Omental fat pad (tissue), 3 donors: ENCODE measurements at regions not wholly inside any gene's neighbourhood (a gene's known extent, or its start where the extent isn't known, plus 50 kb on each side); places are given as distances from the start of the nearest gene placed in this dataset.
"Not testable (repeated sequence)": the region's sequence is repeated elsewhere in the genome, so short reads cannot be mapped to it uniquely, and the experiment has no call there.

Experiments
- ATAC-seq: fragments of 150-250 bp; one replicate; pipeline ENCODE4 v1.9.1; 2016; ENCODE audit warnings: mild to moderate bottlenecking, moderate library complexity; ENCODE audit not compliant: low FRiP score
- DNase-seq: peaks from one replicate; pipeline ENCODE4 v3.0.0-alpha.2; 2019; ENCODE audit warnings: low spot score
- TF ChIP-seq, protein P1 (sequence below), 3 donors: fragments of 450-650 bp; IDR thresholded peaks; one replicate each; pipeline ENCODE4 v1.5.1; 2016 to 2017; ENCODE audit warnings: antibody characterized with exemption in 3 of 3, mild to moderate bottlenecking in 3 of 3, moderate library complexity in 2 of 3

DNA sequence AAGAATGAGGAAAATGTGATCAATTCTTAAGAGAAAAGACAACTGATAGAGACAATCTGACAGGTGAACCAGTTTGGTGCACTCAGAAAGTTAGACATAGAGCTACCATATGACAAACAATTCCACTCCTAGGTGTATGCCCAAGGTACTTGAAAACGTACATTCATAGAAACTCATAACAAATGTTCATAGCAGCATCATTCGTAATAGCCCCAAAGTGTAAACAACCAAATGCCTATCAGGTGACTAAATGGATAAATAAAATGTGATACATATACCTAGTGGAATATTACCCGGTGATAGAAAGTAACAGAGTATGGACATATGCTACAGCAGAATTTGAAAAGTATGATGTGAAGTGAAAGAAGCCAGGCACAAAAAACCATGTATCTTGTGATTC lies 149.3 kb upstream of the TRIB2 start:
- no peak for ATAC-seq
- DNase-seq, result no peak
- TF ChIP-seq, protein P1, sequence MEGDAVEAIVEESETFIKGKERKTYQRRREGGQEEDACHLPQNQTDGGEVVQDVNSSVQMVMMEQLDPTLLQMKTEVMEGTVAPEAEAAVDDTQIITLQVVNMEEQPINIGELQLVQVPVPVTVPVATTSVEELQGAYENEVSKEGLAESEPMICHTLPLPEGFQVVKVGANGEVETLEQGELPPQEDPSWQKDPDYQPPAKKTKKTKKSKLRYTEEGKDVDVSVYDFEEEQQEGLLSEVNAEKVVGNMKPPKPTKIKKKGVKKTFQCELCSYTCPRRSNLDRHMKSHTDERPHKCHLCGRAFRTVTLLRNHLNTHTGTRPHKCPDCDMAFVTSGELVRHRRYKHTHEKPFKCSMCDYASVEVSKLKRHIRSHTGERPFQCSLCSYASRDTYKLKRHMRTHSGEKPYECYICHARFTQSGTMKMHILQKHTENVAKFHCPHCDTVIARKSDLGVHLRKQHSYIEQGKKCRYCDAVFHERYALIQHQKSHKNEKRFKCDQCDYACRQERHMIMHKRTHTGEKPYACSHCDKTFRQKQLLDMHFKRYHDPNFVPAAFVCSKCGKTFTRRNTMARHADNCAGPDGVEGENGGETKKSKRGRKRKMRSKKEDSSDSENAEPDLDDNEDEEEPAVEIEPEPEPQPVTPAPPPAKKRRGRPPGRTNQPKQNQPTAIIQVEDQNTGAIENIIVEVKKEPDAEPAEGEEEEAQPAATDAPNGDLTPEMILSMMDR (IDR thresholded peaks at IDR 0.05), result no peak

GRCh38 chr2:12569510-12569909 lies 147.2 kb upstream of the TRIB2 start:
- not testable (repeated sequence) for ATAC-seq, DNase-seq

DNA sequence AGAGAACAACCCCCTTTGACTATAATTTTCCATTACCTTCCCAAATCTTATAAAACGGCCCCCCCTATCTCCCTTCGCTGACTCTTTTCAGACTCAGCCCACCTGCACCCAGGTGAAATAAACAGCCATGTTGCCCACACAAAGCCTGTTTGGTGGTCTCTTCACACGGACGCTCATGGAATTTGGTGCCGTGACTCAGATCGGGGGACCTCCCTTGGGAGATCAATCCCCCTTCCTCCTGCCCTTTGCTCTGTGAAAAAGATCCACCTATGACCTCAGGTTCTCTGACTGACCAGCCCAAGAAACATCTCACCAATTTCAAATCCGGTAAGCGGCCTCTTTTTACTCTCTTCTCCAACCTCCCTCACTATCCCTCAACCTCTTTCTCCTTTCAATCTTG lies 146.8 kb upstream of the TRIB2 start:
- not testable (repeated sequence) for ATAC-seq, DNase-seq

- DNase-seq (no peak), ATAC-seq (no peak)
- TF ChIP-seq, protein P1 (IDR thresholded peaks at IDR 0.05), result no peak
Observed at GRCh38 chr2:12577091-12577490, 139.6 kb upstream of the TRIB2 start.

- no peak for ATAC-seq
- TF ChIP-seq, protein P1 (IDR thresholded peaks at IDR 0.05), result no peak
- no peak for DNase-seq
Observed at GRCh38 chr2:12577567-12578253, 139.0 kb upstream of the TRIB2 start.

GRCh38 chr2:12579018-12579417 lies 137.7 kb upstream of the TRIB2 start:
- DNase-seq, result no peak
- TF ChIP-seq, protein P1 (IDR thresholded peaks at IDR 0.05), result no peak
- no peak for ATAC-seq

DNA sequence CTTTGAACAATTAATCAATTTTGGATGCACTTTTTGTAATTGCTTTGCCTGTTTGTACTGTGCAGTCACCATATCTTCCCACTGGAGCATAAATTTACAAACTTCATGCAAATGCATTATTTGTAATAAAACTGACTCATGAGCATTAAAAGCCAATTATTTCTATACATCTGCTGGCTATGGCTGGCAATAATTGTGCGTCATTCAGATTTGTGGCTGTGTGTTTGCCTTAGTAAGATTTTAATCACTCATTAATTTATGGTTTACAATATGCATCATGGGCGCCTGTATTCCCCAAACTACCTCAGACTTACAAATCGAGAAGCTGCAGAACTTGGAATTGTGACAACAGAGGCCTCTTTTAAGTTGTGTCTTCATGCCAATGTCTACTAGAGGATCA lies 132.4 kb upstream of the TRIB2 start:
- TF ChIP-seq, protein P1 (IDR thresholded peaks at IDR 0.05), result no peak
- DNase-seq (no peak), ATAC-seq (no peak)

DNA sequence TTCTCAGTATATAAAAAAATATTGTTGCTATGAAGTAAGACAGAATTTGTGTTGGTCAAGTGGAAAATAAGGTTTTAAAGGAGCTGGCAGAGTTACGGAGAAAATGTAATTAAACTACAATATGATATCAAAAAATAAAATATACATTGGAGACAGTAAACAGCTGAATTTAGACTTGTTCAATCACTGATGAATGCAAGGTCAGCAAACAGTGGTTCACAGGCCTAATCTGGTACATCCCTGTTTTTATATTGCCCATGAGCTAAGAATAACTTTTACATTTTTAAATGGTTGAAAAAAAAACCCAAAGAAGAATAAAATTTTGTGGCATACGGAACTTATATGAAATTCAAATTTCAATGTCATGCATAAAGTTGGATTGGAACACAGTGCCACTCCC lies 131.0 kb upstream of the TRIB2 start:
- no peak for ATAC-seq
- TF ChIP-seq, protein P1 (IDR thresholded peaks at IDR 0.05), result no peak

More for the DNA sequence above, 131.0 kb upstream of the TRIB2 start:
- no peak for DNase-seq
